NCI-H2107 treated with DMSO at 0.1 percent for 48 hours (cell line): ENCODE measurements at regions not wholly inside any gene's neighbourhood (a gene's known extent, or its start where the extent isn't known, plus 50 kb on each side); places are given as distances from the start of the nearest gene placed in this dataset.

Experiments
- DNase-seq: peaks from one replicate; lab custom pipeline; 2025; ENCODE audit not compliant: unreplicated experiment; lab: John Stamatoyannopoulos, UW

DNA sequence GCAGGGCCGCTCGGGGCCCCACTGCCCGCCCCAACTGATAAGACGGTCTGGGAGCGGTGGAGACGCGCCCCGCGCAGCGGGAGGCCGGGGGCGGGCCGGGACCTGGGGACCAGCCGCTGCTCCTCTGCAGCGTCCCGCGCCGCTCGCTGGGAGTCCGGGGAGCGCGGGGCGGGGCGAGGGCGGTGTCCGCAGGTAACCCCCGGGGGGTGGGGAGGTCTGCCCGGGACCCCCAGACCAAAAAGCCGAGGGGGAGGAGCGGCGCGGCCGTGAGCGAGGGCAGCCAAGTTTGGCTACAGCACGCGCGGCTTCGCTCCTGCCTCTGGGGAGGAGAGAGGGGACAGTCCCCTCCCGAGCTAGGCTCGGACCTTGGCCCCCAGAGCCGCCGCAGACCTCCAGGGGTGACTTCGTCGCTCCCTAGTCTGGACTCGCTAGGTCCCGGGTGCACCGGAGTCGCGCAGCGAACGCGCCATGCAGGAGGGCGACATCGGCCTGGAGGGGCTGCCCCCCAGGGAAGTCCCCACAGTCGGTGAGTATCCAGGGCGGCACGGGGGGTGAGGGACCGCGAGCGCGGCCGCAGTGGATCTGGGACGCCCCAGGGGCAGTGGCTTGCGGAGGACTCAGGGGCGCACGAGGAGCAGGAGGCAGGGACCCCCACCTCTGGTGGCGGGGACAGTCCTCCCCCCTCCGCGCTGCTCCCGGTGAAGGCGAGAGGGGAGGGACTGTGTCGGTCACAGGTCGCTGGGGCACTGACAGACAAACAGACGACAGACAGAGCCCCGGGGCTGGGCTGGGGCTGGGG lies 92.3 kb upstream of the ANO1 start:
- no peak for DNase-seq

- no peak for DNase-seq
These were observed 91.7 kb upstream of the ANO1 start for GRCh38 chr11:69986440-69986787.

DNA sequence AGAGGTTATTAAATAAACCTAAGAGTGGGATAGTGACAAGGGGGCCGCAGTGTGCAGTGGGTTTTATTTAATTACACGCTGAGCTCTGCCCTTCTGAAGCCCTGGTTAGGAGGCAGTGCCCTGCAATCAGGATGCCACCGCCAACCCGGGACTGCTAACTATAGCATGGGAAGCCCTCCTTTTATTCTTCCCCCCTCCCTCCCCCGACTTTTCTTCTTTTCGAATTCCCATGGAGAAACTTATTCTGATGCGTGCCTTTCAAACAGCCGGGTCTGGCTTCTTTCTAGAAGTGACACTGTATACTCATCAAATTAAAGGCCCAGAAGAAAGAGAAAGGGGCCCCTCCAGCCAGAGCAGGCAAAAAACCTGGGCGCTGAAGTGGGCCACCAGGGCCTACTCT lies 91.3 kb upstream of the ANO1 start:
- no peak for DNase-seq

GRCh38 chr11:69992026-69992425 lies 86.1 kb upstream of the ANO1 start:
- DNase-seq, result no peak

GRCh38 chr11:69992943-69993694 lies 85.0 kb upstream of the ANO1 start:
- DNase-seq, result no peak

GRCh38 chr11:69994810-69995209 lies 83.3 kb upstream of the ANO1 start:
- DNase-seq, result no peak

DNA sequence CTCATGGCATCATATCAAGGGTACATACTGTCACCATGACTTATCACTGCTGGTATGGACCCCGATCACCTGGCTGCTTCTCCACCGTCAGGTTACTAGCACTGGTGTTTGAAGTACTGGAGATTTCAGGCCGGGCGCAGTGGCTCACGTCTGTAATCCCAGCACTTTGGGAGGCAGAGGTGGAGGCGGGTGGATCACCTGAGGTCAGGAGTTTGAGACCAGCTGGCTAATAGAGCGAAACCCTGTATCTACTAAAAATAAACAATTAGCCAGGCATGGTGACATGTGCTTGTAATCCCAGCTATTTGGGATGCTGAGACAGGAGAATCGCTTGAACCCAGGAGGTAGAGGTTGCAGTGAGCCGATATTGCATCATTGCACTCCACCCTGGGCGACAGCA lies 82.4 kb upstream of the ANO1 start:
- no peak for DNase-seq

GRCh38 chr11:69996451-69996850 lies 81.7 kb upstream of the ANO1 start:
- DNase-seq, result no peak

GRCh38 chr11:69997352-69997751 lies 80.8 kb upstream of the ANO1 start:
- DNase-seq, result no peak

GRCh38 chr11:69999721-70000120 lies 78.4 kb upstream of the ANO1 start:
- DNase-seq, result peak; percentile 23

DNA sequence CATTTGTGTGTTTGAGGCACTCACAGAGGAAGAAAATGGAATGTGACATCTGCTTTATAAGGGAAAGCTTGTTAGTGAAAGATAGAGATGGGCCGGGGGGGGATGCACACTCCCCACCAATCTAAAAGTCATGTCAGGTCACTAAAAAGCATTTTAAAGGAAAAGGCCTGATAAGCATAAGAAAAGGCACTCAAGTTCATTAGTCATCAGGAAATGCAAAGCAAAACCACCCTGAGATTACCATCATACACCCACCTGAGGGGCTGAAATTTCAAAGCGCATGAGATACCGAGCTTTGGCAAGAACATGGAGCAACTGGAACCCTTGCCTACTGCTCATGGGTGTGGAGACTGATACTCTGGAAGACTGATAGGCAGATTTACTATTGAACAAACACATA lies 77.9 kb upstream of the ANO1 start:
- DNase-seq, result no peak

DNA sequence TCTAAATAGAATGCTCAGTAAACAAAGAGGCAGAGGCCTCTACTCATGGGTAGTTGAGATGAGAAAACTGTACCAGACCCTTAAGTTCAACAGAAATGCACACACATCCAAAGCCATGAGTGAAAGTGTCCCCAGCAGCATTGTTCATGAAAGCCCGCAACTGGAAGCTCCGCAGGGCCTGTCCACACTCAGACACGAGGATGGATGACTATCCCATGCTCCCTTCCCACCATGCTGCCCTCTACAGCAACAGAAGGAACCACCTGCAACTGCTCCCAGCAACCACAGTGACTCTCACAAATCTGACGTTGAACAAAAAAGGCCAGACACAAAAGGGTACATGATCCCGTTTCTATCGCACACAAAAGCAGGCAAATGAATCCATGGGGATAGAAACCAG lies 76.9 kb upstream of the ANO1 start:
- DNase-seq, result peak; percentile 90

- no peak for DNase-seq
These were observed 75.7 kb upstream of the ANO1 start for GRCh38 chr11:70002433-70002832.

DNA sequence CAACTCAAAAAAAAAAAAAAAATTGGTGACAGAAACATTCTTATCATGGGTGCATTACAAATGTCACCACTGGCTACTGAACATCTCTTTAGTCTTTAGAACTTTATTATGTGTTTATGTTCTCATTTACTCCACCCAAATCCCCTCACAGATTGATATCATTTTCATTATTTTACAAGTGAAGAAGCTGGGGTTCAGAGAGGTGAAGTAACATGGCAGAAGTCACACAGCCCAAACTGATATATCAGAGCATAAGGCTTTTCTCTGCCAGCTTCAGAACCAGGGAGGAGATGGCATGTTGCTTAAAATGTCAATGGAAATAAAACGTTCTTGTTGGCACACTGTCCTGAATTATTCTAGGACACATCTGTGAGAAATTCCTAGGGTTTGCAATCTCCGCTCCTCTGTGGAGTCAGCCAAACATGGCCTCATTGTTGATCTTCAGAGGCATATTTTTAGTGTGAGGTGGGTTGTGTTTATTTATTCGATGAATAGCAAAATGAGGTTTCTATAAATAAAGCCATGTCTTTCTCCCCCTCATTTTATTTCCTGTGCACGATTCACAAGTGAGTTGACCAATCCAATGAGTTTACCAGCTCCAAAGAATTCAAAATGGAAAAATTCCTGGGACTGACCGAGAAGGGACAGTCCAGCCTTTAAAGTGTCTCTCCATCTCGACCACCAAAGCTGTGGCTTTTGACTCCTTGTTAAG lies 72.9 kb upstream of the ANO1 start:
- no peak for DNase-seq

DNA sequence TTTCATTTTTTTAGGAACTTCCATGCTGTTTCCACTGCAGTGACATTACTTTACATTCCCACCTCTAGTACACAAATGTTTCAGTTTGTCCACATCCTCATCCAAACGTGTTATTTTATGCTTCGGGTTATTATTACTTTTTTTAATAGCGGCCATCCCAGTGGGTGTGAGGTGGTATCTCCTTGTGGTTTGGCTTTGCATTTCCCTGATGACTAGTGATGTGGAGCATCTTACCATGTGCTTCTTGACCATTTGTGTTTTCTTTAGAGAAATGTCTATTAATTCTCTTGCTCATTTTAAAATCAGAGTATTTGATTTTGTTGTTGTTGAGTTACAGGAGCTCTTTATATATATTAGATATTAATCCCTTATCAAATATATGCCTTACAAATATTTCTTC lies 70.3 kb upstream of the ANO1 start:
- DNase-seq, result no peak

DNA sequence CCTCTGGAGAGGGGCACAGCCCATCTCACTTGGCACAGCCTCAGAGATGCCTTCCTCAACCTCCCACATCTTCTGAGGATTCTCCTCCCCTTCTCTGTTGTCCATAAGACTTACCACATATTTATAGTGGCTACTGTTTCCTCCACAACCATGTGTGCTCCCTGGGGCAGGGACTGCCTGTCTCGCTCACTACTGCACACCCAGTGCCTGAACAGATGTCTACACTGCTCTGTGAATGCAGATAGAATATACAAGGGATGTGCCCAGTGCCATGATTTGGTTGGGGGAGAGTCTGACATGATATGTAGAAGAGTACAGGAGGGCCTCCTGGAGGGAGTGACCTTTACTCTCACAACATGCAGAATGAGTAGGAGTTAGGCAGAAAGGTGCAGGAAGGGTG lies 67.3 kb upstream of the ANO1 start:
- DNase-seq, result no peak

- no peak for DNase-seq
These were observed 65.9 kb upstream of the ANO1 start for GRCh38 chr11:70012134-70012733.

DNA sequence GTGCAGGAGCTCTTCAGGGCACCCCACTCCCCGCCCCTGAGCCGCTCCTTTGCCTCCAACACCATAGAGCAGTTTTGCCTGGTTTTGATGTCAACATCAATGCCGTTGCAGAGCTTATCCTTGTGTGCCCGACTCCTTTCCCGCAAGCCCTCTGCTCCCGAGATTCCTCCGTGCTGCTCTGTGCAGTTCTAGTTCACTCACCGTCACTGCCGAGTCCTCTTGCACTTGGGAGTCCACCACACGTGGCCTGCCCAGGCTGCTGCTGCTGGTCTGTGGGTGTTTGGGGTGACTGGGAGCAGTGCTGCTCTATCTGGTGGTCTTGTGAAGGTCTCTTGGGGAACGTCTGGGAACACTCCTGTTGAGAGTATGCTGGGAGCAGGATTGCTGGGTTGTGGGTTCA lies 63.8 kb upstream of the ANO1 start:
- no peak for DNase-seq

DNA sequence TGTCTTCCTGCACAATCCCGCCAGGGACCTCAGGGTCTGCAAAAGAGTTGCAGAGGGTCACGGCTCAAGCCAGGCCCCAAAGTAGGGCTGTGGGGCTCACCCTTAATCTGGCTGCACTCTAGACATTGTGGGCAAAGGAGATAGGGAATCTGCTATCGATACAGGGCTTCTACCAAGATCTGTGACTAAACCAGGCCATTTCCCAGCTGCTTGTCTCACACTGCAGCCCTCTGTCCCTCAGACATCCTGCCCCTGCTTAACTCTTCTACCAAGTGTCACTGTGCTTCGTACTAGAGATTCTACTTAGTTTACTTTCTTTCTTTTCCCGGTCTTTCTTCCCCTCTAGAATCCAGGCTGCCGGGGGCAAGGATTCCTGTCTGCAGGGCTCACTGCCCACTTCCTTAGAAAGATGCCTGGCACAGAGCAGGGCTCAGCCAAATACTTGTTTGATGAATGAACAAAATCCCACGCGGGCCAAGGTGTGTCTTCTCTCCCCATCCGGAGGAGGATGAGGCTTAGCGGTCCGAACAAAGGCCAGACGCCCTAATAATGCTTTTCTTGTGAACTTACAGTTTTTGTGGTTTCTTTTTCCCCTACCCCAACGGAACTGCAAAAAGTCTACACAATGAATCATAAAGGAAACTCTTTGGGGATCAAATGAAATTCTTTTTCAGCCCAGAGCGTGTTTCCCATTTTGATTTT lies 61.3 kb upstream of the ANO1 start:
- DNase-seq, result no peak

- DNase-seq, result no peak
These were observed 59.3 kb upstream of the ANO1 start for GRCh38 chr11:70018816-70019215.

DNA sequence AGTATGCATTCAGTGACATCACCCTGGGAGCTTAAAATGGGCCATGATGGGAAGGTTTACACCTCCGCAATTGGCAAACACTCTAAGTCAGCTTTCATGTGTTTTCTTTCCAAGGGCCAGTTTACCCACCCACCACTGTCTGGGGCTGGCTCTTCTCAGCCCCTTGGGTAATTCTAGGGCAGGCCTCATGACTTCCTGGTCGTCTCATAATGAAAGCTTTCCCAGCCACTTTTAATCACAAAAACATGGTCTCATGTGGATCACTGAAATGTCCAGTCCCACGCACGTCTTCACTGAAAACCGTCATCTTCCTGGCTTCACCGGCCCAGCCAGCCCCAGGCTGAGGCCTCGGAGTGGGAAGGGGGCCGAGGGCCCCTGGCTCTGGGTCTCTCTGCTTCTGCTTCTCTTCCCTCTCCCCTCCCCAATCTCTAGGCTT lies 58.5 kb upstream of the ANO1 start:
- no peak for DNase-seq
